PC-3 (cell line): ENCODE measurements at regions not wholly inside any gene's neighbourhood (a gene's known extent, or its start where the extent isn't known, plus 50 kb on each side); places are given as distances from the start of the nearest gene placed in this dataset.

ENCODE experiments used
- ATAC-seq: fragments of 200-7000 bp; cut with Tn5 transposase; 2 replicates; pipeline ENCODE4 v1.9.1; 2020; ENCODE audit warnings: mild to moderate bottlenecking, moderate library complexity
- BruUV-seq: library from RNA; stranded (reverse); fragments of 400-500 nt; replicated peaks from 2 replicates; lab custom pipeline; 2021; lab: Mats Ljungman, UMichigan
- CTCF ChIA-PET: fragments of 300-600 bp; sonication (Branson Sonifier 250); formaldehyde crosslinking; loops from one replicate; lab custom pipeline; 2022; ENCODE audit warnings: antibody characterized with exemption; lab: Charles Lee
- POLR2A ChIA-PET: fragments of 300-600 bp; sonication (Branson Sonifier 250); formaldehyde crosslinking; loops from one replicate; lab custom pipeline; 2022; ENCODE audit warnings: antibody characterized with exemption; ENCODE audit not compliant: unreplicated experiment; lab: Charles Lee
- DNase-seq: peaks from one replicate; pipeline ENCODE4 v3.0.0-alpha.2; 2015
- H2AFZ ChIP-seq: fragments of 300-600 bp; sonication (generic); 2 replicates; pipeline ENCODE4 v1.6.0; 2016; ENCODE audit warnings: antibody characterized with exemption, low read length
- H3F3A ChIP-seq: fragments of 300-600 bp; sonication (generic); one replicate; pipeline ENCODE4 v1.6.0; 2017; ENCODE audit warnings: antibody characterized with exemption, low read length, control low read depth, mild to moderate bottlenecking; ENCODE audit not compliant: unreplicated experiment
- H3K27ac ChIP-seq: fragments of 300-600 bp; sonication (generic); 2 replicates; pipeline ENCODE4 v1.5.1; 2016; ENCODE audit warnings: mild to moderate bottlenecking, low read length
- H3K27me3 ChIP-seq: fragments of 300-600 bp; sonication (generic); 2 replicates; pipeline ENCODE4 v1.6.1; 2016; ENCODE audit warnings: low read length, mixed read lengths
- H3K36me3 ChIP-seq: fragments of 300-600 bp; sonication (generic); 2 replicates; pipeline ENCODE4 v1.6.1; 2016; ENCODE audit warnings: low read depth, mixed run types, low read length, mixed read lengths
- H3K4me1 ChIP-seq: fragments of 300-600 bp; sonication (generic); 2 replicates; pipeline ENCODE4 v1.5.1; 2016; ENCODE audit warnings: low read length; ENCODE audit not compliant: insufficient read depth
- H3K4me2 ChIP-seq: fragments of 300-600 bp; sonication (generic); 2 replicates; pipeline ENCODE4 v1.6.0; 2016; ENCODE audit warnings: low read length
- H3K4me3 ChIP-seq: fragments of 300-600 bp; sonication (generic); 2 replicates; pipeline ENCODE4 v1.5.1; 2016; ENCODE audit warnings: mild to moderate bottlenecking, low read length, mixed read lengths
- H3K79me2 ChIP-seq: fragments of 300-600 bp; sonication (generic); 2 replicates; pipeline ENCODE4 v1.6.1; 2017; ENCODE audit warnings: low read length, mixed read lengths
- H3K9ac ChIP-seq: fragments of 300-600 bp; sonication (generic); 2 replicates; pipeline ENCODE4 v1.6.0; 2016; ENCODE audit warnings: mild to moderate bottlenecking, low read length
- H3K9me2 ChIP-seq: fragments of 300-600 bp; sonication (generic); replicated peaks from 2 replicates; pipeline ENCODE4 v1.6.1; 2016; ENCODE audit warnings: mixed run types, low read length, mixed read lengths
- H3K9me3 ChIP-seq: fragments of 300-600 bp; sonication (generic); 2 replicates; pipeline ENCODE4 v1.6.1; 2016; ENCODE audit warnings: low read length, mixed read lengths
- H4K20me1 ChIP-seq: fragments of 300-600 bp; sonication (generic); 2 replicates; pipeline ENCODE4 v1.6.1; 2016; ENCODE audit warnings: low read length, mixed read lengths
- CTCF ChIP-seq: fragments of 300-600 bp; sonication (generic); conservative IDR thresholded peaks from 2 replicates; pipeline ENCODE4 v1.5.1; 2017; ENCODE audit warnings: antibody characterized with exemption, low read depth, mild to moderate bottlenecking, low read length
- EZH2 ChIP-seq: fragments of 300-600 bp; sonication (generic); IDR thresholded peaks from one replicate; pipeline ENCODE4 v1.6.1; 2017; ENCODE audit warnings: antibody characterized with exemption, mild to moderate bottlenecking, low read length; ENCODE audit not compliant: unreplicated experiment
- EZH2phosphoT487 ChIP-seq: fragments of 300-600 bp; sonication (generic); IDR thresholded peaks from 2 replicates; pipeline ENCODE4 v1.6.1; 2018; ENCODE audit warnings: mild to moderate bottlenecking, antibody characterized with exemption, low read length, borderline replicate concordance
- intact Hi-C: fragments of 100-400 bp; cut with micrococcal nuclease; formaldehyde crosslinking; loops from 2 replicates; pipeline ENCODE4 v1.9.0; 2023

GRCh38 chr7:38049679-38050078 lies 128.4 kb upstream of the STARD3NL start:
- no peaks in the 10 kb centered on the region for H3K9me3 ChIP-seq

GRCh38 chr7:38051311-38051710 lies 126.7 kb upstream of the STARD3NL start:
- no peak overlapping the region for H3K4me3 ChIP-seq
- no peaks in the 10 kb centered on the region for H4K20me1 ChIP-seq
- H3K27me3 ChIP-seq = no peaks in the 10 kb centered on the region
- POLR2A ChIA-PET = no interaction called here
- CTCF ChIA-PET = no interaction called here
- H3K9me3 ChIP-seq = no peaks in the 10 kb centered on the region
- no peaks in the 10 kb centered on the region for H3K9me2 ChIP-seq
- DNase-seq = no peak
- no TSS peak for BruUV-seq
- intact Hi-C loops = no loop called here
- H3K36me3 ChIP-seq = no peaks in the 10 kb centered on the region
- TF ChIP-seq EZH2phosphoT487 = no peak
- TF ChIP-seq CTCF = no peak
- no peak for TF ChIP-seq EZH2
- H3F3A ChIP-seq = no peaks in the 10 kb centered on the region
- H3K27ac ChIP-seq = no peak overlapping the region
- no peaks in the 10 kb centered on the region for H3K4me1 ChIP-seq
- no peak overlapping the region for H3K4me2 ChIP-seq
- no peak overlapping the region for H2AFZ ChIP-seq
- no peaks in the 10 kb centered on the region for H3K79me2 ChIP-seq
- H3K9ac ChIP-seq = no peak overlapping the region
- ATAC-seq = no peak

More at GRCh38 chr7:38049679-38050078, 128.4 kb upstream of the STARD3NL start:
- BruUV-seq = no TSS peak
- Histone ChIP-seq H3K4me1 (no peaks in the 10 kb centered on the region), H3K27me3 (no peaks in the 10 kb centered on the region), H4K20me1 (no peaks in the 10 kb centered on the region), H3K4me2 (no peak overlapping the region), H2AFZ (no peak overlapping the region), H3K36me3 (no peaks in the 10 kb centered on the region), H3K79me2 (no peaks in the 10 kb centered on the region), H3K27ac (no peak overlapping the region), H3K9me2 (no peaks in the 10 kb centered on the region), H3K9ac (no peak overlapping the region), H3F3A (no peaks in the 10 kb centered on the region), H3K4me3 (no peak overlapping the region)
- no peak for DNase-seq
- CTCF ChIA-PET = no interaction called here
- POLR2A ChIA-PET = no interaction called here
- TF ChIP-seq EZH2 (no peak), EZH2phosphoT487 (no peak), CTCF (no peak)
- ATAC-seq = no peak
- intact Hi-C loops = no loop called here

- Histone ChIP-seq H3K79me2 (no peaks in the 10 kb centered on the region), H3K36me3 (no peaks in the 10 kb centered on the region), H2AFZ (no peak overlapping the region), H3K9me3 (no peaks in the 10 kb centered on the region), H3F3A (no peaks in the 10 kb centered on the region), H3K4me3 (no peak overlapping the region), H3K9me2 (no peaks in the 10 kb centered on the region), H4K20me1 (no peaks in the 10 kb centered on the region), H3K4me2 (no peak overlapping the region), H3K4me1 (no peaks in the 10 kb centered on the region), H3K27ac (no peak overlapping the region), H3K27me3 (no peaks in the 10 kb centered on the region), H3K9ac (no peak overlapping the region)
- no TSS peak for BruUV-seq
- intact Hi-C loops = no loop called here
- POLR2A ChIA-PET = no interaction called here
- TF ChIP-seq EZH2 (no peak), CTCF (no peak), EZH2phosphoT487 (no peak)
- ATAC-seq = no peak
- DNase-seq = no peak
- CTCF ChIA-PET = no interaction called here
These were observed 126.3 kb upstream of the STARD3NL start for GRCh38 chr7:38051786-38052185.
